Breast epithelium (tissue), 3 donors: ENCODE measurements at regions not wholly inside any gene's neighbourhood (a gene's known extent, or its start where the extent isn't known, plus 50 kb on each side); places are given as distances from the start of the nearest gene placed in this dataset.

Source experiments
- CTCF ChIP-seq, 3 donors: fragments of 450-650 bp; IDR thresholded peaks; one replicate each; pipeline ENCODE4 v1.5.1; 2016 to 2017; ENCODE audit warnings: antibody characterized with exemption in 3 of 3, mild to moderate bottlenecking in 3 of 3, moderate library complexity in 3 of 3
- POLR2A ChIP-seq: fragments of 450-650 bp; IDR thresholded peaks from one replicate; pipeline ENCODE4 v1.6.1; 2016; ENCODE audit warnings: antibody characterized with exemption, mild to moderate bottlenecking, moderate library complexity
- POLR2AphosphoS5 ChIP-seq, 3 donors: sonication (generic); formaldehyde crosslinking; IDR thresholded peaks; one replicate each; pipeline ENCODE4 v1.6.1; 2017; ENCODE audit warnings: antibody characterized with exemption in 3 of 3

DNA sequence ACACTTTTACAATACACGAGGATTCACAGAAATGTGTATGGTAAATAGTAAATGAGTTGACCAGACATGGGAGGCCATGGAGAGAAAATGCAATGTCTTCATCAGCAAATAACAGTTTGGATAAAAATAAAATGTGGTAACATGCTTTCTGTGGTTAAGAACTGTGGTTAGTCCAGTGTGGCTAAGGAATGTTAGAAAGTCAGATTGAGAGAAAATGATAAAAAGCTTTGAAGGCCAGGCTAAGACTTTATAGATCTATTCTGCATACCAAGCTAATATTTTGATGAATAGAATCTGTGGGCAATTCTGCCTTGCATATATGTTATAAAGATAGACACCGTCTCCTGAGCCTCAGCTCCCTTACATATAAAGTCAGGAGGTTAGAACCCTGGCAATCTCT, 215.9 kb downstream of the SOX11 start:
- TF ChIP-seq CTCF (IDR thresholded peaks at IDR 0.05) (no peak), POLR2A (no peak), POLR2AphosphoS5 (IDR thresholded peaks at IDR 0.05) (no peak)
